SJSA1 (cell line): ENCODE measurements at regions not wholly inside any gene's neighbourhood (a gene's known extent, or its start where the extent isn't known, plus 50 kb on each side); places are given as distances from the start of the nearest gene placed in this dataset.
"Not testable (repeated sequence)": the region's sequence is repeated elsewhere in the genome, so short reads cannot be mapped to it uniquely, and the experiment has no call there.

Experiments used
- DNase-seq, 2 experiments: peaks; one replicate each; pipeline ENCODE4 v3.0.0-alpha.2; 2015 to 2020; ENCODE audit warnings: low spot score in 2 of 2, low read depth in 1 of 2
- H3K27ac ChIP-seq: fragments of 250-450 bp; sonication (Bioruptor Pico); 2 replicates; pipeline ENCODE4 v1.5.1; 2020; ENCODE audit warnings: mild to moderate bottlenecking, moderate library complexity
- H3K27me3 ChIP-seq: fragments of 250-450 bp; sonication (Bioruptor Pico); replicated peaks from 2 replicates; pipeline ENCODE4 v1.5.1; 2020; ENCODE audit warnings: mild to moderate bottlenecking, moderate library complexity
- H3K36me3 ChIP-seq: fragments of 250-450 bp; sonication (Bioruptor Pico); 2 replicates; pipeline ENCODE4 v1.5.1; 2020; ENCODE audit warnings: mild to moderate bottlenecking
- H3K4me1 ChIP-seq: fragments of 250-450 bp; sonication (Bioruptor Pico); replicated peaks from 2 replicates; pipeline ENCODE4 v1.6.1; 2021; ENCODE audit warnings: mild to moderate bottlenecking
- H3K4me3 ChIP-seq: fragments of 250-450 bp; sonication (Bioruptor Pico); 2 replicates; pipeline ENCODE4 v1.5.1; 2020; ENCODE audit warnings: mild to moderate bottlenecking
- H3K9me3 ChIP-seq: fragments of 250-450 bp; sonication (Bioruptor Pico); replicated peaks from 2 replicates; pipeline ENCODE4 v1.5.1; 2020; ENCODE audit warnings: mild to moderate bottlenecking

GRCh38 chr12:131260251-131260905 lies 306.7 kb downstream of the ADGRD1 start:
- DNase-seq: no peak
- no peak overlapping the region for H3K4me3 ChIP-seq
- H3K9me3 ChIP-seq: no peaks in the 10 kb centered on the region
- no peaks in the 10 kb centered on the region for H3K36me3 ChIP-seq
- no peaks in the 10 kb centered on the region for H3K4me1 ChIP-seq
- no peak overlapping the region for H3K27ac ChIP-seq
- H3K27me3 ChIP-seq: peaks cover 2% of the 10 kb centered on the region; the same call in 1 of the 2 replicates

- no peak overlapping the region for H3K27ac ChIP-seq
- H3K9me3 ChIP-seq: no peaks in the 10 kb centered on the region
- H3K27me3 ChIP-seq: peaks cover 4% of the 10 kb centered on the region; the same call in 1 of the 2 replicates
- no peak overlapping the region for H3K4me3 ChIP-seq
- no peaks in the 10 kb centered on the region for H3K36me3 ChIP-seq
- no peak for DNase-seq
- H3K4me1 ChIP-seq: no peaks in the 10 kb centered on the region
These were observed 307.2 kb downstream of the ADGRD1 start for GRCh38 chr12:131260954-131261353.

GRCh38 chr12:131261906-131262305 lies 308.2 kb downstream of the ADGRD1 start:
- no peaks in the 10 kb centered on the region for H3K4me1 ChIP-seq
- H3K27me3 ChIP-seq: peaks cover 4% of the 10 kb centered on the region; the same call in 1 of the 2 replicates
- no peaks in the 10 kb centered on the region for H3K36me3 ChIP-seq
- H3K27ac ChIP-seq: no peak overlapping the region
- DNase-seq: no peak
- no peaks in the 10 kb centered on the region for H3K9me3 ChIP-seq
- H3K4me3 ChIP-seq: no peak overlapping the region

GRCh38 chr12:131263626-131264025 lies 309.9 kb downstream of the ADGRD1 start:
- Histone ChIP-seq H3K4me1 (no peaks in the 10 kb centered on the region), H3K4me3 (no peak overlapping the region), H3K27me3 (peaks cover 4% of the 10 kb centered on the region; the same call in 1 of the 2 replicates), H3K27ac (no peak overlapping the region), H3K9me3 (no peaks in the 10 kb centered on the region), H3K36me3 (no peaks in the 10 kb centered on the region)
- DNase-seq: no peak

- no peak overlapping the region for H3K4me3 ChIP-seq
- no peak for DNase-seq
- no peaks in the 10 kb centered on the region for H3K36me3 ChIP-seq
- H3K4me1 ChIP-seq: no peaks in the 10 kb centered on the region
- no peak overlapping the region for H3K27ac ChIP-seq
- no peaks in the 10 kb centered on the region for H3K9me3 ChIP-seq
- peaks cover 4% of the 10 kb centered on the region; the same call in 1 of the 2 replicates for H3K27me3 ChIP-seq
These were observed 310.9 kb downstream of the ADGRD1 start for GRCh38 chr12:131264635-131265034.

GRCh38 chr12:131266591-131267467 lies 313.1 kb downstream of the ADGRD1 start:
- H3K9me3 ChIP-seq: no peaks in the 10 kb centered on the region
- no peaks in the 10 kb centered on the region for H3K4me1 ChIP-seq
- H3K36me3 ChIP-seq: no peaks in the 10 kb centered on the region
- H3K27ac ChIP-seq: no peak overlapping the region
- H3K4me3 ChIP-seq: no peak overlapping the region
- peaks cover 4% of the 10 kb centered on the region; the same call in 1 of the 2 replicates for H3K27me3 ChIP-seq
- DNase-seq: no peak

GRCh38 chr12:131267576-131267975 lies 313.9 kb downstream of the ADGRD1 start:
- Histone ChIP-seq H3K4me1 (no peaks in the 10 kb centered on the region), H3K4me3 (no peak overlapping the region), H3K36me3 (no peaks in the 10 kb centered on the region), H3K9me3 (no peaks in the 10 kb centered on the region), H3K27ac (no peak overlapping the region), H3K27me3 (peaks cover 4% of the 10 kb centered on the region; the same call in 1 of the 2 replicates)
- DNase-seq: no peak

GRCh38 chr12:131268123-131268522 lies 314.4 kb downstream of the ADGRD1 start:
- H3K27ac ChIP-seq, H3K4me1 ChIP-seq, H3K36me3 ChIP-seq, DNase-seq, H3K9me3 ChIP-seq, H3K27me3 ChIP-seq, H3K4me3 ChIP-seq: not testable (repeated sequence)

GRCh38 chr12:131268571-131268970 lies 314.9 kb downstream of the ADGRD1 start:
- not testable (repeated sequence) for H3K27me3 ChIP-seq, H3K4me3 ChIP-seq, DNase-seq, H3K4me1 ChIP-seq, H3K27ac ChIP-seq, H3K36me3 ChIP-seq, H3K9me3 ChIP-seq

- no peak for DNase-seq
- H3K27ac ChIP-seq: no peak overlapping the region
These were observed 315.8 kb downstream of the ADGRD1 start for GRCh38 chr12:131269551-131269950.

GRCh38 chr12:131269977-131270376 lies 316.3 kb downstream of the ADGRD1 start:
- not testable (repeated sequence) for DNase-seq, H3K36me3 ChIP-seq, H3K9me3 ChIP-seq, H3K27ac ChIP-seq, H3K27me3 ChIP-seq, H3K4me3 ChIP-seq, H3K4me1 ChIP-seq

More at GRCh38 chr12:131269551-131269950, 315.8 kb downstream of the ADGRD1 start:
- H3K36me3 ChIP-seq: no peaks in the 10 kb centered on the region
- H3K9me3 ChIP-seq: no peaks in the 10 kb centered on the region
- no peak overlapping the region for H3K4me3 ChIP-seq
- H3K4me1 ChIP-seq: no peaks in the 10 kb centered on the region
- H3K27me3 ChIP-seq: peaks cover 4% of the 10 kb centered on the region; the same call in 1 of the 2 replicates

- H3K9me3 ChIP-seq: no peaks in the 10 kb centered on the region
- no peak overlapping the region for H3K27ac ChIP-seq
- no peaks in the 10 kb centered on the region for H3K27me3 ChIP-seq
- no peak for DNase-seq
- no peaks in the 10 kb centered on the region for H3K4me1 ChIP-seq
- H3K4me3 ChIP-seq: no peak overlapping the region
- no peaks in the 10 kb centered on the region for H3K36me3 ChIP-seq
These were observed 318.0 kb downstream of the ADGRD1 start for GRCh38 chr12:131271724-131272123.

GRCh38 chr12:131272283-131272814 lies 318.6 kb downstream of the ADGRD1 start:
- not testable (repeated sequence) for H3K4me1 ChIP-seq, H3K9me3 ChIP-seq, H3K27ac ChIP-seq, H3K36me3 ChIP-seq, H3K27me3 ChIP-seq, DNase-seq, H3K4me3 ChIP-seq

GRCh38 chr12:131273291-131273845 lies 319.7 kb downstream of the ADGRD1 start:
- Histone ChIP-seq H3K4me3 (no peak overlapping the region), H3K36me3 (no peaks in the 10 kb centered on the region), H3K4me1 (no peaks in the 10 kb centered on the region), H3K9me3 (no peaks in the 10 kb centered on the region), H3K27ac (no peak overlapping the region), H3K27me3 (no peaks in the 10 kb centered on the region)
- DNase-seq: no peak
